Left ventricle myocardium inferior (tissue), 1 donor: ENCODE measurements at regions not wholly inside any gene's neighbourhood (a gene's known extent, or its start where the extent isn't known, plus 50 kb on each side); places are given as distances from the start of the nearest gene placed in this dataset.

Source experiments
- DNase-seq: peaks from one replicate; pipeline ENCODE4 v3.0.0-alpha.2; 2020
- H3K27ac ChIP-seq: fragments of 200-600 bp; replicated peaks from 2 replicates; pipeline ENCODE4 v1.8.0; 2021
- H3K27me3 ChIP-seq: fragments of 200-600 bp; 2 replicates; pipeline ENCODE4 v1.8.0; 2021; ENCODE audit warnings: low read depth
- H3K36me3 ChIP-seq: fragments of 200-600 bp; 2 replicates; pipeline ENCODE4 v1.8.0; 2021
- H3K4me1 ChIP-seq: fragments of 200-600 bp; 2 replicates; pipeline ENCODE4 v1.8.0; 2021
- H3K4me3 ChIP-seq: fragments of 200-600 bp; 2 replicates; pipeline ENCODE4 v1.8.0; 2021; ENCODE audit warnings: mild to moderate bottlenecking, moderate library complexity
- H3K9me3 ChIP-seq: fragments of 200-600 bp; replicated peaks from 2 replicates; pipeline ENCODE4 v1.8.0; 2021
- intact Hi-C: fragments of 100-400 bp; cut with micrococcal nuclease; formaldehyde crosslinking; loops from one replicate; pipeline ENCODE4 v1.11.0; 2022
- TF ChIP-seq, protein P1 (sequence below): fragments of 200-600 bp; IDR thresholded peaks from 2 replicates; pipeline ENCODE4 v1.8.0; 2021; ENCODE audit warnings: antibody characterized with exemption, mild to moderate bottlenecking, borderline replicate concordance
- donor health status: DM: no; HTN: yes; CAD: no; lungs with severe emphysema.

DNA sequence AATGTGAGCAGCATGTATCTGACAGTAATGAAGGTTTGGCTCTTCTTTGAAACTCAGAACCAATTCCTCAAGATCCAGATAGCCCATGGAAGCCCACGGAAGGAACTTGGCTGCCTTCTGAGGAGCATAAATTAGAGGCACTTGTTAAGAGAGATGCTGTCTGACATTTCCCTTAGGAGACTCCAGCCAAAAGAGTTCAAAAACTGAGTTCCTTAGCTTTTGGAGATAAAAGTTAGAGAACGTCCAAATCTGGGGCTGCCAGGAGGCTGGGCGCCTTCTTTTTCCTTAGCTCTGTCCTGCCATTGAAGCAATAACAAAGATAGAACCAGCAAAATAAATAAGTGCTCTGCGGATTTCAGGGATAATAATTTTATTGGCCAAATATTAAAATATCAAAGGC is 439.6 kb upstream of the USP24 start:
- TF ChIP-seq, protein P1, sequence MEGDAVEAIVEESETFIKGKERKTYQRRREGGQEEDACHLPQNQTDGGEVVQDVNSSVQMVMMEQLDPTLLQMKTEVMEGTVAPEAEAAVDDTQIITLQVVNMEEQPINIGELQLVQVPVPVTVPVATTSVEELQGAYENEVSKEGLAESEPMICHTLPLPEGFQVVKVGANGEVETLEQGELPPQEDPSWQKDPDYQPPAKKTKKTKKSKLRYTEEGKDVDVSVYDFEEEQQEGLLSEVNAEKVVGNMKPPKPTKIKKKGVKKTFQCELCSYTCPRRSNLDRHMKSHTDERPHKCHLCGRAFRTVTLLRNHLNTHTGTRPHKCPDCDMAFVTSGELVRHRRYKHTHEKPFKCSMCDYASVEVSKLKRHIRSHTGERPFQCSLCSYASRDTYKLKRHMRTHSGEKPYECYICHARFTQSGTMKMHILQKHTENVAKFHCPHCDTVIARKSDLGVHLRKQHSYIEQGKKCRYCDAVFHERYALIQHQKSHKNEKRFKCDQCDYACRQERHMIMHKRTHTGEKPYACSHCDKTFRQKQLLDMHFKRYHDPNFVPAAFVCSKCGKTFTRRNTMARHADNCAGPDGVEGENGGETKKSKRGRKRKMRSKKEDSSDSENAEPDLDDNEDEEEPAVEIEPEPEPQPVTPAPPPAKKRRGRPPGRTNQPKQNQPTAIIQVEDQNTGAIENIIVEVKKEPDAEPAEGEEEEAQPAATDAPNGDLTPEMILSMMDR = no peak
- Histone ChIP-seq H3K27ac (no peak overlapping the region), H3K9me3 (no peaks in the 10 kb centered on the region), H3K27me3 (no peaks in the 10 kb centered on the region), H3K4me3 (no peak overlapping the region), H3K4me1 (no peaks in the 10 kb centered on the region), H3K36me3 (no peaks in the 10 kb centered on the region)
- DNase-seq = no peak
- intact Hi-C loops = no loop called here

DNA sequence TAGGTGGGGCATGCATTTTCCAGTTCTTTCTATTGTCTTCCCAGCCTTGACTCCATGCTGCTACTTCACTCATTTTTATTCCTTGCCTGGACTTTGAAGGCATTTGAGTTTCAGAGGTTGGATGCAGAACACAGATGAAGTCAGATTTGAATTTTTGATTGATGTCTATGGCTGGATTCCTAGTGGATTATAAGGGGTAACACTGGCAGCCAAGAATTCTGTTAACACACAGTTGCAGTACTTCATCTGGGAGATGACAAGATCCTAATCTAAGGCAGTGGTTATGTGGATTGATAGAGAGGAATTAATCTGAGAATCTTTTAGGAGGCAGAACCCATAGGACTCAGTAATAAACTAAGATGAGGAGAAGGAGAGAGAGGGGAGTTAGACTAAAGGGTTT is 439.0 kb upstream of the USP24 start:
- TF ChIP-seq, protein P1 = no peak

DNA sequence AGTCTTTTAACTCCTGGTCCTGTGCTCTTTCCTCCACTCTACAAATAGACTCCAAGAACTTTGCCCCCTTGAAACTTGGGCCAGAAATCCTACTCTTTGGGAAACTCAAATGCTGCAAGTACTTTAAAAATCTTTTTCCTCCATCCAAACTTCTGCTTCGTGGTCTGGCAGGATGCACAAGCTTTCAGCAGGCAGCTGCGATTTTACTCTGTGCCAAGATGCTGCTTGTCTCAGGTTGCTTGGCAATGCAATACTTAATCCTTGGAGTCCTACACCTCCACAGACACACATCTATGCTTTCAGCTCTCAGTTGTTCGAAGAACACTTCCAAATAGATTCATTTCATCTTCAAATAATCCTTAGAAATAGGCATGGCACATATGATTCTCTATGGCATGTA is 435.3 kb upstream of the USP24 start:
- Histone ChIP-seq H3K4me3 (no peak overlapping the region), H3K9me3 (no peaks in the 10 kb centered on the region), H3K27me3 (no peaks in the 10 kb centered on the region), H3K27ac (no peak overlapping the region), H3K4me1 (no peaks in the 10 kb centered on the region), H3K36me3 (no peaks in the 10 kb centered on the region)
- TF ChIP-seq, protein P1 = no peak
- intact Hi-C loops = no loop called here
- no peak for DNase-seq

More for the DNA sequence above, 439.0 kb upstream of the USP24 start:
- H3K9me3 ChIP-seq = no peaks in the 10 kb centered on the region
- H3K4me3 ChIP-seq = no peak overlapping the region
- no peaks in the 10 kb centered on the region for H3K4me1 ChIP-seq
- intact Hi-C loops = no loop called here
- H3K27ac ChIP-seq = no peak overlapping the region
- no peaks in the 10 kb centered on the region for H3K36me3 ChIP-seq
- H3K27me3 ChIP-seq = no peaks in the 10 kb centered on the region
- no peak for DNase-seq

DNA sequence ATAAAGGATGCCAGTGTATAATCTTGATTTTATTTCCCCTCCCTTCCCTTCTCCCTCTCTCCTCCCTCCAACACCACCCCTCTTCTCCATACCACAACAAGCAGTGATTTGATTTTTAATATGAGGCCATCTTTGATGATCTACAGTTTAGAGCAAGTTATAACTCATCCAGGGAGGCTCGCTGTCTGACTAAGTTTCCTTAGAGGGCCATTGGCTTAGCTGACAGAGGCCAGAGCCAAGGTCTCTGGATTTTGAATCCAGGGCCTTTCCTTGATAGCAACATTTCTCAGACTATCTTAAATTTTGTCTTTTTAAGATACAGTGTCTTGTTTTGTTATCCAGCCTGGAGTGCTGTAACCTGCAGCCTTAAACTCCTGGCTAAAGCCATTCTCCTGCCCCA is 431.0 kb upstream of the USP24 start:
- DNase-seq = no peak
- H3K4me1 ChIP-seq = peaks cover 5% of the 10 kb centered on the region
- intact Hi-C loops = no loop called here
- no peaks in the 10 kb centered on the region for H3K9me3 ChIP-seq
- TF ChIP-seq, protein P1 = no peak
- H3K36me3 ChIP-seq = no peaks in the 10 kb centered on the region
- no peaks in the 10 kb centered on the region for H3K27me3 ChIP-seq
- no peak overlapping the region for H3K4me3 ChIP-seq
- no peak overlapping the region for H3K27ac ChIP-seq

DNA sequence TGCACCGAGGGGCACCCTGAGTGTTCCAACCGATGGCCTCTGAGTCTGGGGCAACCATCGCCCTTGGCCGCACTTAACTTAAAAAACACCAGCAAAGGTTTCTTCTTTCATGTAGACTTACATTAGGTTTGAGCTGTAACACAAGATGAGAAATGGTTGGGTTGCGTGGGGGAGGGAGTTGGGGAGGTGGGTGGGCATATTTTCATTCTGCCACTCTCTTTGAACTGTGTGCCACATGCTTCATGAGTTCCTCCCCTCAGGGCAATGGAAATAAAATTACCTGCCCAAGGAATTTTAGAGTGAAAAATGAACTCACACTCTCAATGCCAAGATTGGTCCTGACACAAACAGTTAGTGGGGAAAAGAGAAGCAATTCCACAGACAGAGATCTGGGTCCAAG is 430.1 kb upstream of the USP24 start:
- intact Hi-C loops = no loop called here
- H3K36me3 ChIP-seq = no peaks in the 10 kb centered on the region
- H3K27ac ChIP-seq = no peak overlapping the region
- H3K4me1 ChIP-seq = peaks cover 13% of the 10 kb centered on the region
- no peak overlapping the region for H3K4me3 ChIP-seq
- H3K9me3 ChIP-seq = no peaks in the 10 kb centered on the region
- TF ChIP-seq, protein P1 = no peak
- H3K27me3 ChIP-seq = no peaks in the 10 kb centered on the region
- DNase-seq = no peak

DNA sequence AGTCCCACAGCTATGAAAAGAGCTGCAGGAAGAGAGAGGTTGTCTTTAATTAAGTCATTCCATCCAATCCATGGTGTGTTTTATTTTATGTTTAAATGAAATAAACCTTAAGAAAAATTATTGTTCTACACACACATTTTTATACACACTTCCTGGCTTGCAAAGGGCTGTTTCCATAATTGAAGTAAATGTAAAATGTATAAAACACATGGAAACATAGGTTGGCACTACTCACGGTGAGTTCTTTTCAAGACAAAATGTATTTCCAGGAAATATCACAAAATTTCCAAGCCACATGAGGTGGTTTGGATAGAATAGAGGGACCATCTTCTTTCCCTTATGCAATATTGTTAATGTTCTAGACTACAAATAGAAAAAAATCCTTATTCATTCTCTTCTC is 426.8 kb upstream of the USP24 start:
- no peaks in the 10 kb centered on the region for H3K9me3 ChIP-seq
- no peak for DNase-seq
- H3K4me1 ChIP-seq = peaks cover 16% of the 10 kb centered on the region
- no peaks in the 10 kb centered on the region for H3K36me3 ChIP-seq
- no peaks in the 10 kb centered on the region for H3K27me3 ChIP-seq
- H3K4me3 ChIP-seq = no peak overlapping the region
- intact Hi-C loops = no loop called here
- TF ChIP-seq, protein P1 = no peak
- no peak overlapping the region for H3K27ac ChIP-seq
